HG03280 (cell line): ENCODE measurements at regions not wholly inside any gene's neighbourhood (a gene's known extent, or its start where the extent isn't known, plus 50 kb on each side); places are given as distances from the start of the nearest gene placed in this dataset.
"Not testable (repeated sequence)": the region's sequence is repeated elsewhere in the genome, so short reads cannot be mapped to it uniquely, and the experiment has no call there.

Experiments used
- ATAC-seq: cut with Tn5 transposase; IDR thresholded peaks from one replicate; pipeline ENCODE4 v1.9.1; 2021; ENCODE audit warnings: mild to moderate bottlenecking, moderate library complexity; ENCODE audit not compliant: unreplicated experiment

DNA sequence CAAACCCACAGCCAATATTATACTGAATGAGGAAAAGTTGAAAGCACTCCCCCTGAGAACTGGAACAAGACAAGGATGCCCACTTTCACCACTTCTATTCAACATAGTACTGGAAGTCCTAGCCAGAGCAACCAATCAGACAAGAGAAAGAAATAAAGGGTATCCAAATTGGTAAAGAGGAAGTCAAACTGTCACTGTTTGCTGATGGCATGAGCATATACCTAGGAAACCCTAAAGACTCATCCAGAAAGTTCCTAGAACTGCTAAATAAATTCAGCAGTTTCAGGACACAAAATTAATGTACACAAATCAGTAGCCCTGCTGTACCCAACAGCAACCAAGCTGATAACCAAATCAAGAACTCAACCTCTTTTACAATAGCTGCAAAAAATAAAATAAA, 220.0 kb downstream of the SYK start:
- ATAC-seq: not testable (repeated sequence)

DNA sequence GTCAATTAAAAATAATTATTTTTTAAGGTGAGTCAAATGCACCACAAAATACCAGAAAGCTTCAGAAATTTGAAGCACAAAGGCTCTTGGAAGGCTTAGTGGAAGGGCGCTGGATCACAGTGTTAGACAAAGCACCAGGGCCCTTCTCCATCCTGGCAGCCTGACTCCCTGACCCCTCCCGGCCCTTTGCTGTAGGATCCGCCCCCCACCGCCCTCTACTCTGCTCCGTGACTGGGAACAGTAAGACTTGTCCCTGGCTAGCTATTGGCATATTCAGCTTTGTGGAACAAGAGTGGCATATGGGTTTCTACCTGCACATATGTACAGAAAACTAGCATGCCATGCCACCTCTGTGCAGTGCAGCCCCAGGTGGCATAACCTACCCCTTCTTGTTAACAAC, 222.1 kb downstream of the SYK start:
- ATAC-seq: no peak

DNA sequence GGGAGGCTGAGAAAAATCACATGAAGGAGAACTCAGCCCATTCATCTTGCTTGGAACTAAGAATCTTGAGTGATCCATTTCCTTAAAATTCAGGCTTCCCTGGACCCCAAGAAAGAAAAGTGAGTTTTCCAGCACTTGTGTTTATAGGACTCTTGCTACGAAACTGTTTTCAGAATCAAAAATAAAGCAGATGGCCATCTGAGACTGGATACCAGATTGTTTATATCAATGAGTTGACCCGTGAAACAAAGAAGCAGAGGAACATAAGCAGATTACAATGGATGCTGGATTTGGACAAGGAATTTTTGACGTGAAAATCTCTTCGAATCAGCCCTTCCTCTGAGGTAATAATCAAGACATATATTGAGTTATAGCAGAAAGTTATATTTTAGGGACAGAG, 223.2 kb downstream of the SYK start:
- no peak for ATAC-seq

DNA sequence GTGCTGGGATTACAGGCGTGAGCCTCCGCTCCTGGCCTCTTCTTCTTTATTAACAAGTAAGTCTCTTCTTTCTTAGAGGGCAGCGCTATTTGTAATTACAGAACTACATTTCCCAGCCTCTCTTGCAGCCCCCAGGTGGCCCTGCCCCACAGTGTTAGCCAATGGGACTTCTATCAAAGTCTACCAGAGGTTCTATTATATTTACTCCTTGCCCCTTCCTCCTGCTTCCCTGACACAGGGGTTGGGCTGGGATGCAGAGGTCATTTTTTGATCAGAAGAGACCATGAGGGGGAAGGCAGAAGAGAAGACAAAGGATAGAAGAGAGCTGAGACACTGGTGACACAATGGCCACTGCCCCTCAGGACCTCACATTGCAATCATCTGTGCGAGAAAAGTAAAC, 224.2 kb downstream of the SYK start:
- no peak for ATAC-seq

DNA sequence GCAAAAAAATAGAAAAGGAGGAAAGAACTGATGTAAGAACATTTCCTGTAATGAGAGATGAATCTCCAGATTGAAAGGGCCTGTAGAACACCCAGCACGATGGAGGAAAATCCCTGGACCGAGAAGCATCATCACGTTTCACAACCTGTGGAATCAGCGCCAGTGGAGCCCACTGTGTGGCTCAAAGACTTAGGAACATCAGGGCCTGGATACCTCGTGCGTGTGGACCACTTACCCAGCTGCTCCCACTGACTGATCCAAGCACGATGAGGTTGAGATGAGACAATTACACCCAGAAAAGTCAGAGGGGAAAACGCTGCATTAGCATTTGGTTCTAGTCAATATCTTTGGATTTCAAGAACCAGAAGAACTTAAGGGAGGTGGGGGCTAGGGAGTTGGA, 224.6 kb downstream of the SYK start:
- no peak for ATAC-seq

DNA sequence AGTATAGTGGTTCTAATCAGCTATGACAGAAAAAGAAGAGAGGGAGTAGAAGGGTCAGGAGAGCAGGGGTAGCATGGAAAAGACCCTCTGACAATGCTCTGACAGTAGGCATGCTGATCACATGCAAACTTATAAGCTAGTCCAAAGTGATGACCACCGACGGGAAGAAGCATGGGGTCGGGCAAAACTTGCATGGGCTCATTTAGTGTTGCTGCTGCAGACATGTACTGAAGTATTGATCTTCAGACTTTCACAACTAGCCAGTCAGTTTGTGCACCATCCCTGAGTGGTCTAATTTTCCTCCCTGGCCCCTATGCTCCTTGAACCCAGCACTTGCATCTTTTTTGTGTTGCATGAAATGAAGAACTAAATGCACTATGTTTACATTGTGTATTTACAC, 225.4 kb downstream of the SYK start:
- no peak for ATAC-seq

DNA sequence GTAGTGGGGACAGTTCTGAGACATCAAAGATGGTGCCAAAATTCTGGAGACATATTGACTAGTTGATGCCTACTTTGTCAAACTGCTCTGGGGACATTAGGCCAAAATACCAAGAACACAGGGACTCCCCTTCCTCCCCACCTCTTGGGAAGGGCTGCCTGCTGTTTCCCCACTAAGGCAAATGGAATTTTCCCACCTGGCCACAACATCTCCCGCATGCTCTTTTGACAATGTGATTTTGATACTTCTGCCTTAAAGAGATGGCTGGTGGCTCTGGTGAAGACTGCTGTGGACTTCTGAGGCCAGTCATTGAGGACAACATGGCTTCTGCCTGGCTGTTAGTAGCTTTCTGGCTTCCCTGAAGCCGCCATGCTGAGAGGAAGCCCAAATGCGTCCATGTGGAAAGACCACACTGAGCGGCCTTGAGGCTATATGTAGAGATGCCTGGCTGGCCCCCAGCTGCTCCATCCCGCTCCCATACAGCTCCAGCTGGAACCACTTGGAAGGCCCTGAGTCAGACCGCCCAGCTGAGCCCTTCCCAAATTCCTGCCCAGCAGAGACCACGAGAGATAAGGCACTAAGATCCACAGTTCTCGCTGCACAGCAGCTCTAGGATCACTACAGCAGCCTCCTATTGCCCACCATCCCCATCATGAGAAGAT, 226.7 kb downstream of the SYK start:
- no peak for ATAC-seq

DNA sequence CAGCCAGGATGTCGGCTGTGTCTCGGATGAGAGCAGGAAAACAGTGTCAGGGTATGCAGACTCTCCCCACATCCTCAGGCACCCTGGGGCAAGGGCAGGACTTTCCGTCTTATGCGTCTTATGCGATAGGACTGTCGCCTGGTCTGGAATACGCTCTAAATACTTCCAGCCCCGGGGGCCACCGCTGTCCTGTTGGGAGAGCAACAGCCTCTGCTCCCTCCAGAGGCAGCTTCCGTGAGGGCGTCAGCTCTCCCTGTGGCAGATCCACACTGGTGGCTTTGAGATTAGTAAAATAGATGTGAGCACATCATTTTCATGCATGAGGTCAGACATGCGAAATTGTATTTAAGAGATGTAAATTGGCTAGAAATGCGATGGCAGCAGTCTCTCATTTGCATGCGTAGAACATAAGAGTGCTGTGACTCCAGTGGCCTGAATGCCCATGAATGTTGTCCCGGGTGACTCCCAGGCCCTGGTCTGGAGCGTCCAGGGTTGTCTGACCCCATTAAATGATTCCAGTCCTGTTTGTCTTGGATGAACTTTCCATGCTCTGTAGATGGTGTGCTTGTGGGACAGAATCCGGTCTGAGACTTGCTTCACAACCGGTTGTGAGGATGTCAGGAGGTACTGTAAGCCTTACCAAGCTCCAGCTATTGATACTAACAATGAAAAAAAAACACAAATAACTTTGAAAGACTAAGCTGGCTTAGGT, 228.2 kb downstream of the SYK start:
- ATAC-seq: no peak

DNA sequence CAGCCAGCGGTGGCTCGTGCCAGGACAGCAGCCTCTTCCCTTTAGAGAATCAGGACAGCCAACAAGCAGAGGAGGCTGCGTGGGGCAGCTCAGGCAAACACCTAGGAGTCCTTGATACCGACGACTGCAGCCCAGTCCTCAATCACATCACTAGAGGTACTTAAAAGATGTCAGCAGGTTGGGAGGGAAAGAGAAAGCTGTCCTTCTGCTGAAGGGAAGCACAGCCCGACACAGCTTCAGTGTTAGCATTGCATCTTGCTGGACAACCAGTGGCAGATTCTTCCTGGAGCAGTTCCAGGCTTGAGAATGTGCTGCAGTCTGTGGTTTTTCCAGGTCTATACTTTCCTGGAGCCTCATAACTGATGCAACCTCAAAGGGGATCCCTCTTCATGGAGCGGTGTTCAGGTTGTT, 230.5 kb downstream of the SYK start:
- ATAC-seq: no peak

DNA sequence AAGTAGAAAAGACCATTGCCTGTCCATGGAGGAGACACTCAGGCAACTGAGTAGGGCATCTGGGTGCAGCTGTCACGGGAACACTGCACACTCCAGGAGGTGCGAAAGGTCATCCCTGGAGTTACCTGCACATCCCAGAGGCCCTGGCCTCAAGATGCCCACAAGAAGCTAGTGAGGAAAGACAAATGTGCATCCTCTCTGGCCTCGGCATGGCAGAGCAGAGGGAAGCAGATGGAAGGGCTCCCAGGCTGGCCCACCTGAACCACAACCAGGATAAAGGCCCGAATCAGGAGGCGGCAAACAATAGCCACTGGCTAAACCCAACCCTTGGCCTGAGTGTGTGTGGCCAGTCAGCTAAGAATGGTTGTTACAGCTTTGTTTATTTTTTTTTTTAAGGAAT, 231.7 kb downstream of the SYK start:
- no peak for ATAC-seq

DNA sequence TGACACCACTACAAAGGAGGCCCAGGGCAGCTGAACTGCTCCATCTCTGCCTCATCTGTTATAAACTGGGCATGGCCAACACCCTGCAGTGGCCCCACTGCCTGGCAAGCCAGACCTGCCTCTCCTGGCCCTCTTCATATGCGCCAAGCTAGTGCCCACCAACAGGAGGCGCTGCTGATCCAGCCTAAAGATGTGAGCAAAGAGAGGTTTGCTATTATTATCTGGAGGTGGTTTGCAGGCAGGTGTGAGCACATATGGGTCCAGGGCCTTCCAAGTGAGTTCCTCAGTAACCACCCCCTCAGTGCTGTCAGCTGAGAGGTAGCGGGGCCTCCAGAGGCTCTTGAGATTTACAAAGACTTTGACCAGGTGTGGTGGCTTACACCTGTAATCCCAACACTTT, 232.2 kb downstream of the SYK start:
- no peak for ATAC-seq

DNA sequence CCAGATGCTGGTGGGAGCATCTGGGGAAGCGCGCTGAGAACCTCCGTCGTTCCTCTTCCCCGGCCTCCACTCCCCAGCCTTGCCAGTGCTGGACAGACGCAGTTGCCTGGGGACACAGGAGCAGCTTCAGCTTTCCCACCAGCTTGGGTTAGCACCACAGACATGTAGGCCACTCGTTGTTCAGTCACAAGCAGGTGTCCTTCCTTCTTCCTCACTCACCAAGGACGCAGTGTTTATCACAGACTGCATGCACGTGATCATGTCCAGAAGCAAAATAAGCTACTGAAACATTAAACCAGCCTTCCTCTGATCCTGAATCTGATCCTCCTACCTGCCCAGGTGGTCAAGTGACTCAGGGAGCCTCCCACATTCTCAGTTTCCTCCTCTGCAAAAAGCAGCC, 232.9 kb downstream of the SYK start:
- ATAC-seq: no peak

DNA sequence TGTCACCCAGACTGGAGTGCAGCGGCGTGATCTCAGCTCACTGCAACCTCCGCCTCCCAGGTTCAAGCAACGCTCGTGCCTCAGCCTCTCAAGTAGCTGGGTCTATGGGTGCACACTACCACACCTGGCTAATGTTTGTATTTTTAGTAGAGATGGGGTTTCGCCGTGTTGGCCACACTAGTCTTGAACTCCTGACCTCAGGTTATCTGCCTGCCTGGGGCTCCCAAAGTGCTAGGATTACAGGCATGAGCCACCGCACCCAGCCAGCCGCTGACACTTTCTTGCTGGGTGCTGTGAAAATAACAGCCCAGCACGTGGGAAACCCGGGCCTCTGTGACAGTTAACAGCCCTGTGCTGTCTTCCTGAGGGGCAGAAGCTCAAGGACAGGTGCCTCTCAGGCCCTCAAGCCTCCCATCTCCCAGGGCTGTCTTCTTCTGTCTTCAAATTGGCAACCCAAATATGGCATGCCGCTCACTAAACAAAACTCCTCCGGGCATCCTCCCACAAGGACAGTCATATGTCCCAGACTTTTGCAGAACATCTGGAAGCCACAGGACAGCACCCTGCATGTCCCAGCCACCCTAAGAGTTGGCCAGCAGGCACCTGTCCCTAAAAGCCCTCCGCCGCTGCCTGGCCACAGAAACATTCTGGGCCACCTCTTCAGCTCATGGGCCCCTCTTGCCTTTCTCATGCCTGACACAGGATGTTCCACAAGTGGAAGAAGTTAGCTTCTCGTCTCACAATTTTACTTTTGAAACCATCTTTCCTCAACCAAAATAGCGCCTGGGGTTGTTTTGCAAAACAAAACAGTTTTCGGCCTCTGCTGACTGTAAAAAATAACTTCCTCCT, 233.6 kb downstream of the SYK start:
- no peak for ATAC-seq

DNA sequence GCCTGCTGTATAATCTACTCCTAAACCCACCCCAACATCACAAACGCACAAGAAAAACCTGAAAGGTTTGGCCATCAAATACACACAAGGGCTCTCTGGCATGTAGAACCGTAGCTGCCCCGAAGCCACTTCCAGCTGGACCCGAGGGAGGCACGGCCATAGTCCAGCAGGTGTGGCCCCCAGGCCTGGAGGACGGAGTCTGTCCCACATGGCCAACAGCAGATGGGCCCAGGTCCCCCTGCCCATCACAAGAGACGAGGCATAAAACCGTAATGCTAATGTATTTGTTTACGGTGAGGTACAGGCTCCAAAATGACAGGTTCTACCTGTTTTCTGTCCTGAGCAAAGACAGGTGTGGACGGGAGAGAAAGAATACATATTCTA, 234.2 kb downstream of the SYK start:
- ATAC-seq: no peak

DNA sequence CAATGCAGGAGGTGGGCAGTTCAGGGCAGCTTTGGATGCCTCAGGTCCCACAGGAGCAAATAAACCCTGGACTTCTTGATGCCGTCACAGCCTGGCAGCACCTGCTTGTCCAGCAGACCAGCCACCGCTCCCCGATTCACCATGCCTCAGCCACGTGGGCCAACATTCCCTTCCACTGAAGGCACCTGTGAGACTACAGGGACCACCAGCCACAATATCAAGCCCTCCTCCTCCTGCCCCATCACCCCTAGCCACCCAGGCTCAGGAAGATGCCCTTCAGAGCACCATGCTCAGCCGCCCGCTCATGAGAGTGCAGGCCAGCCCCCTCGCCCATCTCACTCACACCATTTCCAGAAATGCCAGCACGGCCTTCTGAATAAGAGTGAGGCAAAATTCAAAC, 234.7 kb downstream of the SYK start:
- no peak for ATAC-seq

DNA sequence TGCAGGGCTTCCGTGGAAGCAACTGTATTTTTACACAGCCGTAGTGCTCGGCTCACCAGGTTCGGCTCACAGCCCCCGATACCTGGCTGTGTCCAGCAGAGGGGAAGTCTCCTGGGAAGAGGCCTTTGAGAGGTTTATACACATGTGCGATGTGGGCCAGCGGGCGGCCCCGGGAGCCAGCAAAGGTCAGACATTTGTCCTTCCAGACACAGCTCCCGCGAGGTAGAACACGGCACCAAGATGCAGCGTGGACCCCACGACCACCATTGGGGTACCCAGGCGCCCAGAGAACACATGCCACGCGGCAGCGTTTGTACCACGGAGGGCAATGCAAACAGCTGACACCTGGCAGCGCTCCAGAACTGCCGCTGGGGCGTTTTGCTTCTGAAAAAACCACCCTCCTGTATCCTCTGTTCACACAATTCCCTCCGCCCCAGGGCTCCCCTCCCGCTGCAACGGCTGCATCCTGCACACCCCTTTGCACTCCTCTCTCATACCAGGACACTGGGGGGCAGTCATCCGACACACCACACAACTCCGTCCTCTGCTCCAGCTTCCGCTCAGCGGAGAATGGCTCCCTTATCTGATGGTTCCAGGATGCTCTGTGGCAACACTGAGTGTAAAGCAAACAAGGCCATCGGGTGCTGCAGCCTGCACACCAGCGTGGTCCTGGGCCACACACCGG, 235.3 kb downstream of the SYK start:
- ATAC-seq: no peak

DNA sequence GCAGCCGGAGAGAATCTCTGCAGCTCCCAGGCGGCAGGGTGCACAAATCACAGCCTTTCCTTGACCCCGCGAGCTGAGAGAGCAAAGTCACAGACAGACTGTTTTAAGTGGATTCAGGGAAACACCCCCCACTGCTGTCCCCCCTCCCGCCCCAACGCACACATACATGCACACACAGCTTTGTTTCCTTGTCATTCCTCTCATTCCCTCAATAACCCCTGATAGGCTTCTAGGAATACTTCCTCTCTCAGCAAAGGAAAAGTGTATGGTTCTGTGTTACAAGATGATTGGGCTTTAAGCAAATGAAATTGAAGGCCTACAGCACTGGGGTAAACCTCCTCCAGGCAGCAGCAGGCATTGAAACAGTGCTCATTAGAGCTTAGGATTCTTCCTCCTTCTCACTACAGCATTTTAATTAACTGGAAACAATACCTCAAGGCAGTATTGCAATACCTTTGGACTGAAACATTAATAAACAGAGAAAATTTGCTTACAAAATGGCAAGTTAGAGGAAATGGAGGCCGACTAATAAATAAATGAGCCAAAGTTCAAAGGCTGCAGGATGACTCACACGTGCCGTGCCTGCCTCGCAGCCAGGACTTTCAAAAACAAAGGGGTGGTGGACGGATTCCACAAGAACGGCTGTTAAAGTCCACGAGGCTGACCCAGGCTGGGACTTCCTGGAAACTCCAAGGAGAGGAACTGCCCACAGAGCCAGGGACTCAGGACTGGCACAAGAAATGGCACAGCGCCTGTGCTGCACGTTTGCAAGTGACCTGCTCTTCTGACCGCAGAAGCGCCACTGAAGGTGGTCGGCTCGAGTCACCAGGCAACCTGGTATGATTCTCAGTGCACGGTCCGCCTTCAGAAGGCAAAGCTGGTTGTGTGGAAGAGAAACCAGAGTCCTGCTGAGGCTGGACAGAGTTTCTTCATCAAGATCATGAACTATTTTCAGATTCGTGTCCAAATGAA, 236.2 kb downstream of the SYK start:
- no peak for ATAC-seq

DNA sequence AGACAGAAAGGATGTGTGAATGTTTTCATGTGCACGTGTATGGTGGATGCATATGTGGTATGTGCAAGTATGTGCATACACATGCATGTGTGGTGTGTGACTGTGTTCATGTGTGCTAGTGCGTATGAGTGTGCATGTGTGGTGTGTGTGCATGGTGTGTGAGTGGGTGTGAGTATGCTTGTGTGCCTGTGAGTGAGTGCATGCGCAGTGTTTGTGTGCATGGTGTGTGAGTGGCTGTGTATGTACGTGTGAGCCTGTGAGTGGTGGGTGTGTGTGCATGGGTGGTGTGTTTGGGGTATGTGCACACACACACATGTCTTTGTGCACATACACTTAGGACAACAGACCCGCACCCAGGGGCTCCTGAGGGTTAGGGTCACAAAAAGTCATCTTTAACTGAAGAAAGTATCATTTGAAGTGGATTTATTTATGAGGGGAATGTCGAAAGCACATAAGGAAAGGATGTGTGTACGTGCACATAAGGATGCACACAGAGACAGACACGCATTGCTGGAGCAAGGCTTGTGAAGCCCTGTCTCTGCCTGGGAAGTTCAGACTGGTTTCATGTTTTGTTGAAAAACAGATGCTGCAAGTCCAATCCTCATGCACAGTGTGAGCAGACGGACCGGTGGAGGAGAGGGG, 237.0 kb downstream of the SYK start:
- no peak for ATAC-seq

DNA sequence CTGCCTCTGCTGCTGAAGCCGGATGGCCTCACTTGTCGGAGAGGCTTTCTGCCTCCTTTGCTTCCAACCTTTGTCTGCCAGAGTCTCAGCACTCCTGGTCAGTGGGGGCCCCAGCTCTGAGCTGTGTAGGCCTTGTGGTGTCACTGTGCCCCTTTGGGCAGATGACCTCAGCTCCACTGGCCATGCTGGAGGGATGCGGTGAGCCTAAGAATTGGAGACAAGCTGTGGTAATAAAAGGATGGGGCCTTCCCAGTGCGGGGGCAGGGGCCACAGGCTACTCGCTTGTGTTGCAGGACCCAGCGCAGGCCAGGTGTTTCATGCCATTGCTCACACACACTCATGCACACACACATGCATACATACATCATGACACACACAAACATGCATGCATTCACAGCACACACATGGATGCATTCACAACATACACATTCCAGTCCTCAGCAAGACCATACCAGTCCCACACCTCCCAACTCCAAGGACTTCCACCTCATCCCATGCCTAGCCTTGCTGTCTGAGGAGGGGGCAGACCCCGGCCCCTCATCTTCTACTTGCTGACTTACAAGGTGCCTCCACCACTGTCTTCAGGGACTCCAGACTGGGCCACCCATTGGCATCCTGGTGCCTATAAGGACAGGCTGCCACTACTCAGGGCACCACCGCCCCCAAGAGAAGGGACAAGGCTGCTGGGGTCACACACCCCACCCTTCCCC, 237.7 kb downstream of the SYK start:
- no peak for ATAC-seq
